Esophagus muscularis mucosa (tissue), 4 donors: ENCODE measurements at regions not wholly inside any gene's neighbourhood (a gene's known extent, or its start where the extent isn't known, plus 50 kb on each side); places are given as distances from the start of the nearest gene placed in this dataset.
"Not testable (repeated sequence)": the region's sequence is repeated elsewhere in the genome, so short reads cannot be mapped to it uniquely, and the experiment has no call there.

Experiments used
- CTCF ChIP-seq, 3 experiments: fragments of 200-600 bp in 2 of 3; fragments of 450-650 bp in 1 of 3; sonication (generic) in 2 of 3; IDR thresholded peaks; one replicate each; pipeline ENCODE4 v1.5.1; 2017 to 2019; ENCODE audit warnings: antibody characterized with exemption in 3 of 3, mild to moderate bottlenecking in 2 of 3, moderate library complexity in 1 of 3
- EP300 ChIP-seq: sonication (generic); formaldehyde crosslinking; IDR thresholded peaks from one replicate; pipeline ENCODE4 v1.6.1; 2017; ENCODE audit warnings: antibody characterized with exemption
- POLR2A ChIP-seq: fragments of 450-650 bp; IDR thresholded peaks from one replicate; pipeline ENCODE4 v1.6.1; 2017; ENCODE audit warnings: antibody characterized with exemption, moderate library complexity, mild to moderate bottlenecking, low read depth
- POLR2AphosphoS5 ChIP-seq, 2 donors: sonication (generic); formaldehyde crosslinking; IDR thresholded peaks; one replicate each; pipeline ENCODE4 v1.6.1; 2017; ENCODE audit warnings: antibody characterized with exemption in 2 of 2

DNA sequence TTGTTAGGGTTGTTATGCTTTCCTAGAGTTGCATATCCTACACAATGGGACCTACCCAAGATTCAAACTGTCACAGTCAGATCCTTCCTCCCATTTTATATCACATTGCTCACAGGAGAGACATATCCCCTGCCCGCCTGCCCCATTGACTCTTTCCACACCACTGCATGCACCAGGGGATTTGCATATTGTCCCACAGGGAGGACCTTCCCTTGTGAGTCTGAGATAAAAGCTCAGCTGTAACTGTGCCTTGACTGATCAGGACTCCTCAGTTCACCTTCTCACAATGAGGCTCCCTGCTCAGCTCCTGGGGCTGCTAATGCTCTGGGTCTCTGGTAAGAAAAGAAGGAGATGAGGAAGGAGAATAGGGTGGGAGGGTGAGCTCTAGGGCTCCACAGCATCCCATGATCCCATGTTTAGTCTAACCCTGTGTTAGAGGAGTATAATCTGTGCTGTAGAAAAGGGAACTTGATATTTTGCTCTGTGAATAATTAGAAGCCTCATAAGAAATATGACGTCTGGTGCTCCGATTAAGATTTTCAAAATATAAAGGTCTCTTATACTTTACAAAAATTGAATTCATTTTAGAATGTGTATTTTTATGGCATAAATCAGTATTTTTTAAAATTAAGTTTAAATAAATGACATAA is 1268.4 kb downstream of the RPIA start:
- TF ChIP-seq CTCF (IDR thresholded peaks at IDR 0.05); POLR2A; POLR2AphosphoS5 (IDR thresholded peaks at IDR 0.05); EP300: not testable (repeated sequence)
